ENCODE measurements at regions not wholly inside any gene's neighbourhood (a gene's known extent, or its start where the extent isn't known, plus 50 kb on each side); places are given as distances from the start of the nearest gene placed in this dataset.

DNA sequence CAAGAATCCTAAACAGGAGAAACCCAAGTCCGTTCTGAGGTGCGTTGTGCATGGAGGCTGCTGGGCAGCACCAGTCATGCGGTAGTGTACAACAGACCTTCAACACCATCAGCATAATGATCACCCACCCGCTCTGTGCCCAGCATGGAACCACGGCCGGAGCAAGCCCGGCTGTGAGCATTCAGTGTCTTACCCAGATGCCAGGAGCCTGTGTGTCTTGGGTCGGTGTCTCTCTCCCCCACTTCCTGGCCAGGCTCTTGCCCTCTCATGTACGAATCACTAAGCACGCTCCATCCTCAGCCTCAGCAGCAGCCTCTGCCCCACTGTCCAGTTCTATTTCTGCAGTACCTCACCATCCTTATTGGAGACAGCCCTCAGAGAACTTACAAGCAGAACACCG lies 231.6 kb upstream of the IRS2 start:
- intact Hi-C loops (cut with DNase I; ENCODE audit: low total_unique reads) = no loop called here
- 83 to 87% (median 86%) methylated on average over 11 of the region's 11 CpGs for WGBS, 5 donors
- no peak overlapping the region for H3K4me3 ChIP-seq
- H3K27ac ChIP-seq = no peak overlapping the region
- H3K4me1 ChIP-seq = peaks cover 0 to 11% (median 8%) of the 10 kb centered on the region in 4 donors
- no peaks in the 10 kb centered on the region for H3K36me3 ChIP-seq
- no peaks in the 10 kb centered on the region for H3K27me3 ChIP-seq
- TF ChIP-seq POLR2A (IDR thresholded peaks at IDR 0.05) (no peak), POLR2AphosphoS5 (IDR thresholded peaks at IDR 0.05) (no peak), EP300 (IDR thresholded peaks at IDR 0.05) (no peak)
- TF ChIP-seq, protein P1, sequence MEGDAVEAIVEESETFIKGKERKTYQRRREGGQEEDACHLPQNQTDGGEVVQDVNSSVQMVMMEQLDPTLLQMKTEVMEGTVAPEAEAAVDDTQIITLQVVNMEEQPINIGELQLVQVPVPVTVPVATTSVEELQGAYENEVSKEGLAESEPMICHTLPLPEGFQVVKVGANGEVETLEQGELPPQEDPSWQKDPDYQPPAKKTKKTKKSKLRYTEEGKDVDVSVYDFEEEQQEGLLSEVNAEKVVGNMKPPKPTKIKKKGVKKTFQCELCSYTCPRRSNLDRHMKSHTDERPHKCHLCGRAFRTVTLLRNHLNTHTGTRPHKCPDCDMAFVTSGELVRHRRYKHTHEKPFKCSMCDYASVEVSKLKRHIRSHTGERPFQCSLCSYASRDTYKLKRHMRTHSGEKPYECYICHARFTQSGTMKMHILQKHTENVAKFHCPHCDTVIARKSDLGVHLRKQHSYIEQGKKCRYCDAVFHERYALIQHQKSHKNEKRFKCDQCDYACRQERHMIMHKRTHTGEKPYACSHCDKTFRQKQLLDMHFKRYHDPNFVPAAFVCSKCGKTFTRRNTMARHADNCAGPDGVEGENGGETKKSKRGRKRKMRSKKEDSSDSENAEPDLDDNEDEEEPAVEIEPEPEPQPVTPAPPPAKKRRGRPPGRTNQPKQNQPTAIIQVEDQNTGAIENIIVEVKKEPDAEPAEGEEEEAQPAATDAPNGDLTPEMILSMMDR (IDR thresholded peaks at IDR 0.05) = no peak
- no peak for DNase-seq
- H3K9me3 ChIP-seq = no peaks in the 10 kb centered on the region

DNA sequence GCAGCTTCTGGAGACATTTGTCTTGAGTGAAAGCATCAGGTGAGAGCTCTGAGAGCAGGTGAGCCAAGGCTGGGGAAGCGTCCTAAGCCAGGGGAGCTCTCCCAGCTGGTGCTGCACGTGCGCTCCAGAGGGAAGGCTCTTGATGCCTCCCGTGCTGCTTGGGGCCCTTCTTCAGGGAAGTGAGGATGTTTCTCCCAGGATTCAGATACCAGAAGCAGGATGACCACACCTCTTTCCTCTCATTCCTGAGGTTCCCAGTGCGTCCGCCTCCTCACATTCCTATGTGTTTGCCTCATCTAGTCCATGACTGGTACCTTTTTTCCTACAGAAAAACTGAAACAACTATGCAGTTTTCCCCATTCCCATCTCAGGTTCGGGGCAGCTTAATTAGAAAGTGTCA lies 231.0 kb upstream of the IRS2 start:
- H3K27ac ChIP-seq = no peak overlapping the region
- H3K36me3 ChIP-seq = no peaks in the 10 kb centered on the region
- intact Hi-C loops (cut with DNase I; ENCODE audit: low total_unique reads) = no loop called here
- no peak for TF ChIP-seq POLR2A (IDR thresholded peaks at IDR 0.05)
- TF ChIP-seq, protein P1 (IDR thresholded peaks at IDR 0.05) = no peak
- TF ChIP-seq EP300 (IDR thresholded peaks at IDR 0.05) = no peak
- TF ChIP-seq POLR2AphosphoS5 (IDR thresholded peaks at IDR 0.05) = no peak
- H3K9me3 ChIP-seq = no peaks in the 10 kb centered on the region
- H3K27me3 ChIP-seq = no peaks in the 10 kb centered on the region
- no peak overlapping the region for H3K4me3 ChIP-seq
- DNase-seq = peak in 1 of 2 donors; percentile 32
- WGBS, 5 donors = 56 to 68% (median 61%) methylated on average over 7 of the region's 7 CpGs
- peaks cover 0 to 10% (median 8%) of the 10 kb centered on the region in 4 donors for H3K4me1 ChIP-seq

DNA sequence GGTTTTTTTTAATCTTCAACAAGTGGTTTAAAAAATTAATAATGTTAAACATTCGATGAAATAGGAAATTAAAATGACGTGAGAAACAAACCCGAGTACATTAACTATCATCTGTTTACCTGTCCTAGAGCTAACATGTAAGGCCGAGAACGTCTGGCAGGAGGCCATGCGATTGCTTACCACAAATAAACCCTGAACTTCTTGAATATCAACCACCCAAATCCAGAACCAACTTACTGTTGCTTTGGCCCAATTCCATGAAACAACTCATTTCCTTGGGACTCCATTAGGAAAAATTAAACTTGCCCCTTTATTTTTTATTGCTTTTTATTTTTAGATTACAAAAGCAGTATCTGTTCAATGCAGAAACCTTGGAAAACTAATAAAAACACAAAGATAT lies 228.9 kb upstream of the IRS2 start:
- intact Hi-C loops (cut with DNase I; ENCODE audit: low total_unique reads) = no loop called here
- TF ChIP-seq EP300 (IDR thresholded peaks at IDR 0.05) (no peak), POLR2A (IDR thresholded peaks at IDR 0.05) (no peak), POLR2AphosphoS5 (IDR thresholded peaks at IDR 0.05) (no peak)
- TF ChIP-seq, protein P1 (IDR thresholded peaks at IDR 0.05) = no peak
- no peak overlapping the region for H3K4me3 ChIP-seq
- no peaks in the 10 kb centered on the region for H3K36me3 ChIP-seq
- no peak overlapping the region for H3K27ac ChIP-seq
- DNase-seq = peak; percentile 55 to 71
- H3K4me1 ChIP-seq = peaks cover 0 to 10% (median 8%) of the 10 kb centered on the region in 4 donors
- H3K27me3 ChIP-seq = no peaks in the 10 kb centered on the region
- WGBS, 5 donors = 15 to 40% (median 33%) methylated on average over 6 of the region's 6 CpGs
- no peaks in the 10 kb centered on the region for H3K9me3 ChIP-seq

DNA sequence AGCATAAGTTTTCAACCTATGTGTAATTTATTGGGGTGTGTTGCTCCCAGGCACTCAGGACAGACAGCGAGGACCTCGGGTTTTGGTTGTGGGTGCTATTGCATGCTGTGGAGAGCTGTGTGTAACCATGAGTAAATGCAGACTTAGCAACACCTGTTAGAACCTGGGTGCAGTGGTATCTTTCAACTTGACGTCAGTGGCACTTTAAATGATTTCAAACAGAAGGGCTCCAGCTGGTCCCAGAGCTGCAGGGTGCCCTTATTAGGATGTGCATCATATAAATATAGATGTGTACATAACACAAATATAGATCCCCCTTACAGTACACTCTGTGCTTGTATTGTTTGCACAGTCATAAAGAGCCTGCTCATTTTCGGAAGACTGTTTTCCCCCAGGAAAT lies 228.3 kb upstream of the IRS2 start:
- no peaks in the 10 kb centered on the region for H3K36me3 ChIP-seq
- no peaks in the 10 kb centered on the region for H3K9me3 ChIP-seq
- peaks cover 0 to 10% (median 8%) of the 10 kb centered on the region in 4 donors for H3K4me1 ChIP-seq
- intact Hi-C loops (cut with DNase I; ENCODE audit: low total_unique reads) = no loop called here
- TF ChIP-seq POLR2AphosphoS5 (IDR thresholded peaks at IDR 0.05) (no peak), POLR2A (IDR thresholded peaks at IDR 0.05) (no peak), EP300 (IDR thresholded peaks at IDR 0.05) (no peak)
- TF ChIP-seq, protein P1 (IDR thresholded peaks at IDR 0.05) = no peak
- WGBS, 5 donors = 44 to 63% (median 52%) methylated on average over 4 of the region's 4 CpGs
- no peaks in the 10 kb centered on the region for H3K27me3 ChIP-seq
- no peak overlapping the region for H3K27ac ChIP-seq
- H3K4me3 ChIP-seq = no peak overlapping the region
- DNase-seq = peak in 1 of 2 donors; percentile 56
